ENCODE measurements at regions not wholly inside any gene's neighbourhood (a gene's known extent, or its start where the extent isn't known, plus 50 kb on each side); places are given as distances from the start of the nearest gene placed in this dataset.

DNA sequence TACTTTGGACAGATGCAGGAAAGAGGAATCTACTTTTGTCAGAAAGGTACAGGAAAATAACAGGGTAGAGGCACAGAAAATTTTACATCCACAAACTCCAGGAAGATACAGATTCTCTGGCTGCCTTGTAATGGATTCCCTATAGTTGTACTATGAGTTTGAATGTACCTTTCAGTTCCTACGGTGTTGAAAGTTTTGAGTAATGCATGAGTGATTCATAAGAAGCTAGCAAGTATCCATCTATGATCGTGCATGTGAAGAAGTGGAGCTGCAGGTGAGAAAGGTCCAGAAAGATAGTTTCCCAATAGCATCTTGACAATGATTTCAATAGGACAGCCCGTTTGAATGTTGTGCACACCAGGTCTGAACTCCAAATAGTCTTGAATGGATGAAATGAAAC is 786.5 kb upstream of the ROBO1 start:
- TF ChIP-seq, protein P1, sequence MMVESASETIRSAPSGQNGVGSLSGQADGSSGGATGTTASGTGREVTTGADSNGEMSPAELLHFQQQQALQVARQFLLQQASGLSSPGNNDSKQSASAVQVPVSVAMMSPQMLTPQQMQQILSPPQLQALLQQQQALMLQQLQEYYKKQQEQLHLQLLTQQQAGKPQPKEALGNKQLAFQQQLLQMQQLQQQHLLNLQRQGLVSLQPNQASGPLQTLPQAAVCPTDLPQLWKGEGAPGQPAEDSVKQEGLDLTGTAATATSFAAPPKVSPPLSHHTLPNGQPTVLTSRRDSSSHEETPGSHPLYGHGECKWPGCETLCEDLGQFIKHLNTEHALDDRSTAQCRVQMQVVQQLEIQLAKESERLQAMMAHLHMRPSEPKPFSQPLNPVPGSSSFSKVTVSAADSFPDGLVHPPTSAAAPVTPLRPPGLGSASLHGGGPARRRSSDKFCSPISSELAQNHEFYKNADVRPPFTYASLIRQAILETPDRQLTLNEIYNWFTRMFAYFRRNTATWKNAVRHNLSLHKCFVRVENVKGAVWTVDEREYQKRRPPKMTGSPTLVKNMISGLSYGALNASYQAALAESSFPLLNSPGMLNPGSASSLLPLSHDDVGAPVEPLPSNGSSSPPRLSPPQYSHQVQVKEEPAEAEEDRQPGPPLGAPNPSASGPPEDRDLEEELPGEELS (CRISPR knock-in tag; IDR thresholded peaks at IDR 0.05; ENCODE audit: borderline replicate concordance) = no peak
- TF ChIP-seq SLC30A9 (CRISPR knock-in tag; IDR thresholded peaks at IDR 0.05) = no peak
- TF ChIP-seq, protein P2, sequence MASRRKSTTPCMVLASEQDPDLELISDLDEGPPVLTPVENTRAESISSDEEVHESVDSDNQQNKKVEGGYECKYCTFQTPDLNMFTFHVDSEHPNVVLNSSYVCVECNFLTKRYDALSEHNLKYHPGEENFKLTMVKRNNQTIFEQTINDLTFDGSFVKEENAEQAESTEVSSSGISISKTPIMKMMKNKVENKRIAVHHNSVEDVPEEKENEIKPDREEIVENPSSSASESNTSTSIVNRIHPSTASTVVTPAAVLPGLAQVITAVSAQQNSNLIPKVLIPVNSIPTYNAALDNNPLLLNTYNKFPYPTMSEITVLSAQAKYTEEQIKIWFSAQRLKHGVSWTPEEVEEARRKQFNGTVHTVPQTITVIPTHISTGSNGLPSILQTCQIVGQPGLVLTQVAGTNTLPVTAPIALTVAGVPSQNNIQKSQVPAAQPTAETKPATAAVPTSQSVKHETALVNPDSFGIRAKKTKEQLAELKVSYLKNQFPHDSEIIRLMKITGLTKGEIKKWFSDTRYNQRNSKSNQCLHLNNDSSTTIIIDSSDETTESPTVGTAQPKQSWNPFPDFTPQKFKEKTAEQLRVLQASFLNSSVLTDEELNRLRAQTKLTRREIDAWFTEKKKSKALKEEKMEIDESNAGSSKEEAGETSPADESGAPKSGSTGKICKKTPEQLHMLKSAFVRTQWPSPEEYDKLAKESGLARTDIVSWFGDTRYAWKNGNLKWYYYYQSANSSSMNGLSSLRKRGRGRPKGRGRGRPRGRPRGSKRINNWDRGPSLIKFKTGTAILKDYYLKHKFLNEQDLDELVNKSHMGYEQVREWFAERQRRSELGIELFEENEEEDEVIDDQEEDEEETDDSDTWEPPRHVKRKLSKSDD (conservative IDR thresholded peaks at IDR 0.05; ENCODE audit: low read length) = no peak
- TF ChIP-seq ZNF3 (CRISPR knock-in tag; IDR thresholded peaks at IDR 0.05) = no peak
- TF ChIP-seq, protein P3, sequence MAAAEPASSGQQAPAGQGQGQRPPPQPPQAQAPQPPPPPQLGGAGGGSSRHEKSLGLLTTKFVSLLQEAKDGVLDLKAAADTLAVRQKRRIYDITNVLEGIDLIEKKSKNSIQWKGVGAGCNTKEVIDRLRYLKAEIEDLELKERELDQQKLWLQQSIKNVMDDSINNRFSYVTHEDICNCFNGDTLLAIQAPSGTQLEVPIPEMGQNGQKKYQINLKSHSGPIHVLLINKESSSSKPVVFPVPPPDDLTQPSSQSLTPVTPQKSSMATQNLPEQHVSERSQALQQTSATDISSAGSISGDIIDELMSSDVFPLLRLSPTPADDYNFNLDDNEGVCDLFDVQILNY (CRISPR knock-in tag; IDR thresholded peaks at IDR 0.05) = no peak
- TF ChIP-seq MYC (IDR thresholded peaks at IDR 0.05; ENCODE audit: low read depth, low read length) = no peak
- no peak for TF ChIP-seq MYC (CRISPR knock-in tag; IDR thresholded peaks at IDR 0.05; ENCODE audit: borderline replicate concordance, low read depth)
- no peak for TF ChIP-seq TBL1XR1 (IDR thresholded peaks at IDR 0.05; ENCODE audit: low read length in 2 of 2)
- no peak for TF ChIP-seq NUFIP1 (IDR thresholded peaks at IDR 0.05; ENCODE audit: partially characterized antibody)
- no peak for TF ChIP-seq HNRNPK (IDR thresholded peaks at IDR 0.05; ENCODE audit: low read depth, low read length, poor library complexity, severe bottlenecking)
- TF ChIP-seq, protein P4, sequence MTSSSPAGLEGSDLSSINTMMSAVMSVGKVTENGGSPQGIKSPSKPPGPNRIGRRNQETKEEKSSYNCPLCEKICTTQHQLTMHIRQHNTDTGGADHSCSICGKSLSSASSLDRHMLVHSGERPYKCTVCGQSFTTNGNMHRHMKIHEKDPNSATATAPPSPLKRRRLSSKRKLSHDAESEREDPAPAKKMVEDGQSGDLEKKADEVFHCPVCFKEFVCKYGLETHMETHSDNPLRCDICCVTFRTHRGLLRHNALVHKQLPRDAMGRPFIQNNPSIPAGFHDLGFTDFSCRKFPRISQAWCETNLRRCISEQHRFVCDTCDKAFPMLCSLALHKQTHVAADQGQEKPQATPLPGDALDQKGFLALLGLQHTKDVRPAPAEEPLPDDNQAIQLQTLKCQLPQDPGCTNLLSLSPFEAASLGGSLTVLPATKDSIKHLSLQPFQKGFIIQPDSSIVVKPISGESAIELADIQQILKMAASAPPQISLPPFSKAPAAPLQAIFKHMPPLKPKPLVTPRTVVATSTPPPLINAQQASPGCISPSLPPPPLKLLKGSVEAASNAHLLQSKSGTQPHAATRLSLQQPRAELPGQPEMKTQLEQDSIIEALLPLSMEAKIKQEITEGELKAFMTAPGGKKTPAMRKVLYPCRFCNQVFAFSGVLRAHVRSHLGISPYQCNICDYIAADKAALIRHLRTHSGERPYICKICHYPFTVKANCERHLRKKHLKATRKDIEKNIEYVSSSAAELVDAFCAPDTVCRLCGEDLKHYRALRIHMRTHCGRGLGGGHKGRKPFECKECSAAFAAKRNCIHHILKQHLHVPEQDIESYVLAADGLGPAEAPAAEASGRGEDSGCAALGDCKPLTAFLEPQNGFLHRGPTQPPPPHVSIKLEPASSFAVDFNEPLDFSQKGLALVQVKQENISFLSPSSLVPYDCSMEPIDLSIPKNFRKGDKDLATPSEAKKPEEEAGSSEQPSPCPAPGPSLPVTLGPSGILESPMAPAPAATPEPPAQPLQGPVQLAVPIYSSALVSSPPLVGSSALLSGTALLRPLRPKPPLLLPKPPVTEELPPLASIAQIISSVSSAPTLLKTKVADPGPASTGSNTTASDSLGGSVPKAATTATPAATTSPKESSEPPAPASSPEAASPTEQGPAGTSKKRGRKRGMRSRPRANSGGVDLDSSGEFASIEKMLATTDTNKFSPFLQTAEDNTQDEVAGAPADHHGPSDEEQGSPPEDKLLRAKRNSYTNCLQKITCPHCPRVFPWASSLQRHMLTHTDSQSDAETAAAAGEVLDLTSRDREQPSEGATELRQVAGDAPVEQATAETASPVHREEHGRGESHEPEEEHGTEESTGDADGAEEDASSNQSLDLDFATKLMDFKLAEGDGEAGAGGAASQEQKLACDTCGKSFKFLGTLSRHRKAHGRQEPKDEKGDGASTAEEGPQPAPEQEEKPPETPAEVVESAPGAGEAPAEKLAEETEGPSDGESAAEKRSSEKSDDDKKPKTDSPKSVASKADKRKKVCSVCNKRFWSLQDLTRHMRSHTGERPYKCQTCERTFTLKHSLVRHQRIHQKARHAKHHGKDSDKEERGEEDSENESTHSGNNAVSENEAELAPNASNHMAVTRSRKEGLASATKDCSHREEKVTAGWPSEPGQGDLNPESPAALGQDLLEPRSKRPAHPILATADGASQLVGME (CRISPR knock-in tag; IDR thresholded peaks at IDR 0.05) = no peak
- Histone ChIP-seq H3K27me3 (ENCODE audit: control insufficient read depth in 2 of 2, insufficient read depth in 2 of 2, low read length in 2 of 2) (no peaks in the 10 kb centered on the region), H3K4me3 (no peak overlapping the region), H3K27ac (ENCODE audit: extremely low read depth, low read depth, low read length) (no peak overlapping the region), H3K9me3 (replicated peaks; ENCODE audit: control insufficient read depth, insufficient read depth, low read depth, low read length) (no peaks in the 10 kb centered on the region), H4K20me1 (replicated peaks; ENCODE audit: control insufficient read depth, insufficient read depth, low read length) (no peaks in the 10 kb centered on the region), H3K4me2 (ENCODE audit: insufficient read depth, low read length) (no peak overlapping the region), H3K36me3 (ENCODE audit: control insufficient read depth, insufficient read depth, low read length) (no peaks in the 10 kb centered on the region), H3K9ac (ENCODE audit: insufficient read depth in 1 of 2, low read depth in 2 of 2, low read length in 2 of 2) (no peak overlapping the region), H3K79me2 (ENCODE audit: control insufficient read depth, insufficient read depth, low read length) (no peaks in the 10 kb centered on the region), H2AFZ (ENCODE audit: low read depth, low read length) (no peak overlapping the region), H3K9me1 (ENCODE audit: control insufficient read depth, insufficient read depth, low read length) (no peaks in the 10 kb centered on the region), H3K4me1 (replicated peaks in 1 of 2; ENCODE audit: control insufficient read depth in 2 of 2, insufficient read depth in 2 of 2, low read length in 2 of 2) (no peaks in the 10 kb centered on the region)
- ChIA-PET CTCF (ENCODE audit: low intra/inter-chr PET ratio) (no interaction called here), POLR2A (no interaction called here)
- no TSS peak for BruUV-seq (replicated peaks)
- FAIRE-seq (no peak), DNase-seq (ENCODE audit: extremely low read depth in 1 of 4, low spot score in 3 of 4) (no peak), ATAC-seq (no peak)
- in situ Hi-C loops (cut with MboI) (no loop called here), intact Hi-C loops (cut with micrococcal nuclease) (no loop called here)
- 0% methylated on average over 2 of the region's 3 CpGs for WGBS (ENCODE audit: insufficient coverage, low coverage, missing lambda C conversion rate)

Measured in K562 (cell line).